ENCODE measurements at regions not wholly inside any gene's neighbourhood (a gene's known extent, or its start where the extent isn't known, plus 50 kb on each side); places are given as distances from the start of the nearest gene placed in this dataset.
"Not testable (repeated sequence)": the region's sequence is repeated elsewhere in the genome, so short reads cannot be mapped to it uniquely, and the experiment has no call there.

DNA sequence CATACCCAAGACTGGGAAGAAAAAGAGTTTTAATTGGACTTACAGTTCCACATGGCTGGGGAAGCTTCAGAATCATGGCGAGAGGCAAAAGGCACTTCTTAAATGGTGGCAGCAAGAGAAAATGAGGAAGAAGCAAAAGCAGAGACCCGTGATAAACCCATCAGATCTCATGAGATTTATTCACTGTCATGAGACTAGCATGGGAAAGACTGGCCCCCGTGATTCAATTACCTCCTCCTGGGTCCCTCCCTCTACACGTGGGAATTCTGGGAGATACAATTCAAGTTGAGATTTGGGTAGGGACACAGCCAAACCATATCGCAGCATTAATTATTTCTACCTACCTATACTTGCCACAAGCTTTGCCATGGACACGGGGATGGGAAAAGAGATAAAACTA, 483.5 kb upstream of the KLF6 start:
- not testable (repeated sequence) for TF ChIP-seq POLR2A (IDR thresholded peaks at IDR 0.05)
- TF ChIP-seq, protein P1, sequence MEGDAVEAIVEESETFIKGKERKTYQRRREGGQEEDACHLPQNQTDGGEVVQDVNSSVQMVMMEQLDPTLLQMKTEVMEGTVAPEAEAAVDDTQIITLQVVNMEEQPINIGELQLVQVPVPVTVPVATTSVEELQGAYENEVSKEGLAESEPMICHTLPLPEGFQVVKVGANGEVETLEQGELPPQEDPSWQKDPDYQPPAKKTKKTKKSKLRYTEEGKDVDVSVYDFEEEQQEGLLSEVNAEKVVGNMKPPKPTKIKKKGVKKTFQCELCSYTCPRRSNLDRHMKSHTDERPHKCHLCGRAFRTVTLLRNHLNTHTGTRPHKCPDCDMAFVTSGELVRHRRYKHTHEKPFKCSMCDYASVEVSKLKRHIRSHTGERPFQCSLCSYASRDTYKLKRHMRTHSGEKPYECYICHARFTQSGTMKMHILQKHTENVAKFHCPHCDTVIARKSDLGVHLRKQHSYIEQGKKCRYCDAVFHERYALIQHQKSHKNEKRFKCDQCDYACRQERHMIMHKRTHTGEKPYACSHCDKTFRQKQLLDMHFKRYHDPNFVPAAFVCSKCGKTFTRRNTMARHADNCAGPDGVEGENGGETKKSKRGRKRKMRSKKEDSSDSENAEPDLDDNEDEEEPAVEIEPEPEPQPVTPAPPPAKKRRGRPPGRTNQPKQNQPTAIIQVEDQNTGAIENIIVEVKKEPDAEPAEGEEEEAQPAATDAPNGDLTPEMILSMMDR (IDR thresholded peaks at IDR 0.05): not testable (repeated sequence)
